ENCODE measurements at regions not wholly inside any gene's neighbourhood (a gene's known extent, or its start where the extent isn't known, plus 50 kb on each side); places are given as distances from the start of the nearest gene placed in this dataset.

DNA sequence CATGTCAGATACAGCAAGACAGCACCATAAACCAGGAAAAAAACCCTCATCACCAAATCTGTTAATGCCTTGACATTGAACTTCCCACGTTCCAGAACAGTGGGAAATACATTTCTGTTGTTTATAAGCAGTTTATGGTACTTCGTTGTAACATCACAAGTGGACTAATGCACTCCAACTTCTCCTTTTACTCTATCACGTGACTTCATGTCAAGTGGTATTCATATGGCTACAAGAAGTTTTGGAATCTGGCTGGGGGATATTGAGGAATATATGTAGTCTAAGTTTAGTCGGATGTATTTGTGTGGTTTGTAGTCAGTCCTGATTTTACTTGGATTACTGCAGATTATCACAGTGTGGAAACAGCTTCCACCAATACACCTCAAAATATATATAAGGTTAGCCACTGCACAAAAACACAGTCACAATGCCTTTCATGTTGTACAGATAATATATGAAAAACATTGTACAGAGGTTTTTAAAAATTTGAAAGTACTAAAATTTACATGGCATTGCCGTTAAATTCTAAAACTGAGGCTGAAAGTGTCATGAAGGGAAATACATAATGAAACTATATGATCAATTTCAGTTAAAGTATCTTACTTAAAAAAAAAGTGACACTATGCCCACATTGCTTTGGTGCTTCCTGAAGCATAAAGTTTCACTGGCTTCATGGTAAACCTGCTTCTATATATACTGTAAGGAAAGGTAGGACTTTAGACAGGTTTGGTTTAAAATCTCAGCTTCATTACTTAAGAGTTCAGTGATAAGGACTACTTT lies 134.1 kb downstream of the CASP12 start:
- TF ChIP-seq POLR2A (IDR thresholded peaks at IDR 0.05) (no peak), POLR2AphosphoS5 (IDR thresholded peaks at IDR 0.05) (no peak)
- TF ChIP-seq, protein P1, sequence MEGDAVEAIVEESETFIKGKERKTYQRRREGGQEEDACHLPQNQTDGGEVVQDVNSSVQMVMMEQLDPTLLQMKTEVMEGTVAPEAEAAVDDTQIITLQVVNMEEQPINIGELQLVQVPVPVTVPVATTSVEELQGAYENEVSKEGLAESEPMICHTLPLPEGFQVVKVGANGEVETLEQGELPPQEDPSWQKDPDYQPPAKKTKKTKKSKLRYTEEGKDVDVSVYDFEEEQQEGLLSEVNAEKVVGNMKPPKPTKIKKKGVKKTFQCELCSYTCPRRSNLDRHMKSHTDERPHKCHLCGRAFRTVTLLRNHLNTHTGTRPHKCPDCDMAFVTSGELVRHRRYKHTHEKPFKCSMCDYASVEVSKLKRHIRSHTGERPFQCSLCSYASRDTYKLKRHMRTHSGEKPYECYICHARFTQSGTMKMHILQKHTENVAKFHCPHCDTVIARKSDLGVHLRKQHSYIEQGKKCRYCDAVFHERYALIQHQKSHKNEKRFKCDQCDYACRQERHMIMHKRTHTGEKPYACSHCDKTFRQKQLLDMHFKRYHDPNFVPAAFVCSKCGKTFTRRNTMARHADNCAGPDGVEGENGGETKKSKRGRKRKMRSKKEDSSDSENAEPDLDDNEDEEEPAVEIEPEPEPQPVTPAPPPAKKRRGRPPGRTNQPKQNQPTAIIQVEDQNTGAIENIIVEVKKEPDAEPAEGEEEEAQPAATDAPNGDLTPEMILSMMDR (IDR thresholded peaks at IDR 0.05) = no peak
